K562 (cell line): ENCODE measurements at regions not wholly inside any gene's neighbourhood (a gene's known extent, or its start where the extent isn't known, plus 50 kb on each side); places are given as distances from the start of the nearest gene placed in this dataset.

ENCODE experiments used
- AFF1 ChIP-seq, 2 experiments: fragments of 450-650 bp; IDR thresholded peaks; 2 replicates each; pipeline ENCODE4 v1.6.1; 2018; ENCODE audit warnings: mild to moderate bottlenecking in 2 of 2, low read depth in 1 of 2; ENCODE audit not compliant: partially characterized antibody in 2 of 2
- FOXP1 ChIP-seq: sonication (generic); formaldehyde crosslinking; IDR thresholded peaks from 2 replicates; pipeline ENCODE4 v1.8.0; 2022; ENCODE audit warnings: mild to moderate bottlenecking, missing genetic modification reagents
- HNRNPL ChIP-seq: fragments of 200-400 bp; formaldehyde crosslinking; IDR thresholded peaks from 2 replicates; pipeline ENCODE4 v1.6.1; 2017; ENCODE audit warnings: low read depth, mild to moderate bottlenecking, low read length
- MCM5 ChIP-seq: fragments of 450-650 bp; IDR thresholded peaks from 2 replicates; pipeline ENCODE4 v1.6.1; 2016; ENCODE audit warnings: low read depth
- MYBL2 ChIP-seq, 2 experiments: fragments of 450-650 bp in 1 of 2; sonication (generic) in 1 of 2; formaldehyde crosslinking in 1 of 2; IDR thresholded peaks; 2 replicates each; pipeline versions ENCODE4 v1.6.1 to v1.8.1; 2017 to 2022; ENCODE audit warnings: borderline replicate concordance in 1 of 2, inconsistent platforms in 1 of 2, low read depth in 1 of 2, mild to moderate bottlenecking in 1 of 2, missing genetic modification reagents in 1 of 2, moderate library complexity in 1 of 2
- TSHZ1 ChIP-seq: fragments of 250-450 bp; sonication (Bioruptor Pico); IDR thresholded peaks from 2 replicates; pipeline ENCODE4 v1.4.0; 2020; ENCODE audit warnings: mild to moderate bottlenecking, moderate library complexity
- ZNF707 ChIP-seq: fragments of 250-450 bp; sonication (Bioruptor Pico); conservative IDR thresholded peaks from 2 replicates; pipeline ENCODE4 v1.8.0; 2022; ENCODE audit warnings: inconsistent platforms, mild to moderate bottlenecking, moderate library complexity
- TF ChIP-seq, protein P1 (sequence below): sonication (generic); formaldehyde crosslinking; IDR thresholded peaks from 2 replicates; pipeline ENCODE4 v1.8.0; 2022; ENCODE audit warnings: missing genetic modification reagents, mild to moderate bottlenecking, borderline replicate concordance

GRCh38 chr14:97251491-97252155 is 454.4 kb downstream of the VRK1 start (continued):
- TF ChIP-seq HNRNPL, result no peak
- TF ChIP-seq MCM5, result no peak
- TF ChIP-seq TSHZ1 (CRISPR knock-in tag), result no peak
- TF ChIP-seq, protein P1, sequence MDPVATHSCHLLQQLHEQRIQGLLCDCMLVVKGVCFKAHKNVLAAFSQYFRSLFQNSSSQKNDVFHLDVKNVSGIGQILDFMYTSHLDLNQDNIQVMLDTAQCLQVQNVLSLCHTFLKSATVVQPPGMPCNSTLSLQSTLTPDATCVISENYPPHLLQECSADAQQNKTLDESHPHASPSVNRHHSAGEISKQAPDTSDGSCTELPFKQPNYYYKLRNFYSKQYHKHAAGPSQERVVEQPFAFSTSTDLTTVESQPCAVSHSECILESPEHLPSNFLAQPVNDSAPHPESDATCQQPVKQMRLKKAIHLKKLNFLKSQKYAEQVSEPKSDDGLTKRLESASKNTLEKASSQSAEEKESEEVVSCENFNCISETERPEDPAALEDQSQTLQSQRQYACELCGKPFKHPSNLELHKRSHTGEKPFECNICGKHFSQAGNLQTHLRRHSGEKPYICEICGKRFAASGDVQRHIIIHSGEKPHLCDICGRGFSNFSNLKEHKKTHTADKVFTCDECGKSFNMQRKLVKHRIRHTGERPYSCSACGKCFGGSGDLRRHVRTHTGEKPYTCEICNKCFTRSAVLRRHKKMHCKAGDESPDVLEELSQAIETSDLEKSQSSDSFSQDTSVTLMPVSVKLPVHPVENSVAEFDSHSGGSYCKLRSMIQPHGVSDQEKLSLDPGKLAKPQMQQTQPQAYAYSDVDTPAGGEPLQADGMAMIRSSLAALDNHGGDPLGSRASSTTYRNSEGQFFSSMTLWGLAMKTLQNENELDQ (CRISPR knock-in tag), result no peak
- no peak for TF ChIP-seq ZNF707 (CRISPR knock-in tag)
- TF ChIP-seq MYBL2 (IDR thresholded peaks at IDR 0.05; ENCODE audit: low read depth), result no peak
- TF ChIP-seq MYBL2 (CRISPR knock-in tag; IDR thresholded peaks at IDR 0.05; ENCODE audit: borderline replicate concordance), result no peak
- TF ChIP-seq FOXP1, result no peak
- TF ChIP-seq AFF1 (IDR thresholded peaks at IDR 0.05; ENCODE audit: low read depth in 1 of 2, partially characterized antibody in 2 of 2), result no peak
- TF ChIP-seq, all 486 proteins: peak for 0
